Left lung (tissue), 4 donors: ENCODE measurements at regions not wholly inside any gene's neighbourhood (a gene's known extent, or its start where the extent isn't known, plus 50 kb on each side); places are given as distances from the start of the nearest gene placed in this dataset.
"Not testable (repeated sequence)": the region's sequence is repeated elsewhere in the genome, so short reads cannot be mapped to it uniquely, and the experiment has no call there.

ENCODE experiments used
- ATAC-seq: fragments of 200-7000 bp; cut with Tn5 transposase; one replicate; pipeline ENCODE4 v1.9.1; 2020; ENCODE audit warnings: moderate library complexity
- DNase-seq, 4 donors: peaks; one replicate each; pipeline ENCODE4 v3.0.0-alpha.2; 2013 to 2020
- H3K27ac ChIP-seq, 2 donors: fragments of 200-600 bp; sonication (generic) in 1 of 2; one replicate each; pipeline versions ENCODE4 v1.5.0 to v1.8.0; 2020 to 2021
- H3K27me3 ChIP-seq, 2 donors: fragments of 200-600 bp; sonication (generic) in 1 of 2; one replicate each; pipeline versions ENCODE4 v1.5.0 to v1.8.0; 2020 to 2021
- H3K36me3 ChIP-seq, 2 donors: fragments of 200-600 bp; sonication (generic) in 1 of 2; one replicate each; pipeline versions ENCODE4 v1.5.0 to v1.8.0; 2020 to 2021
- H3K4me1 ChIP-seq, 2 donors: fragments of 200-600 bp; one replicate each; pipeline ENCODE4 v1.8.0; 2021
- H3K4me3 ChIP-seq, 2 donors: fragments of 200-600 bp; sonication (generic) in 1 of 2; one replicate each; pipeline versions ENCODE4 v1.5.0 to v1.8.0; 2020 to 2021; ENCODE audit warnings: mild to moderate bottlenecking in 1 of 2
- H3K9me3 ChIP-seq, 2 donors: fragments of 200-600 bp; sonication (generic) in 1 of 2; one replicate each; pipeline versions ENCODE4 v1.5.0 to v1.8.0; 2020 to 2021
- intact Hi-C, 2 donors: fragments of 100-400 bp; cut with DNase I; formaldehyde crosslinking; loops; one replicate each; pipeline versions ENCODE4 v1.11.2 to v1.14.2; 2022
- TF ChIP-seq, protein P1 (sequence below), 2 donors: fragments of 200-600 bp; sonication (generic) in 1 of 2; IDR thresholded peaks; one replicate each; pipeline versions ENCODE4 v1.5.0 to v1.8.0; 2021; ENCODE audit warnings: antibody characterized with exemption in 2 of 2
- donor health status: DM: no; HTN: yes; CAD: no.
- donor health status: DM: no; HTN: no; CAD: no.

DNA sequence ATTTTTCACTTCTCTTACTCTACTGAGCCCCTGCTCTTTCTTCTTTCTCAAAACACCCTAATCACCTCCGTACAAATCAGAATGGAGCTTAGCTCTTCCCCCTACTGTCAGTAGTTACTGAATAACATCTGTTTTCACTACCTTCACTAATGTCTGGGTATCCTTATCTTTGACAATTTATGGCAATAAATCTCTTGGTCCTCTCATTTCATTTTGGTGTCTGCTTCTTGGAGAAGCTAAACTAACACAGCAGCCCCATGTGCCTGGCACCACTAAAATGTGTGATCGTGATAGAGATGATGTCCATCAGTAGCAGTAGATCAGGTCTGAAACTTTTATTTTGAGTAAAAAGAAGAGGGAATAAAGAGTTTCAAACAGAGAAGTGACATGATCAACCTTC, 496.5 kb downstream of the PID1 start:
- ATAC-seq (no peak), DNase-seq (no peak)
- H3K4me1 ChIP-seq: peaks cover 0 to 3% of the 10 kb centered on the region in 2 donors
- intact Hi-C loops: no loop called here
- H3K27ac ChIP-seq: no peak overlapping the region
- H3K4me3 ChIP-seq: no peak overlapping the region
- no peaks in the 10 kb centered on the region for H3K36me3 ChIP-seq
- TF ChIP-seq, protein P1, sequence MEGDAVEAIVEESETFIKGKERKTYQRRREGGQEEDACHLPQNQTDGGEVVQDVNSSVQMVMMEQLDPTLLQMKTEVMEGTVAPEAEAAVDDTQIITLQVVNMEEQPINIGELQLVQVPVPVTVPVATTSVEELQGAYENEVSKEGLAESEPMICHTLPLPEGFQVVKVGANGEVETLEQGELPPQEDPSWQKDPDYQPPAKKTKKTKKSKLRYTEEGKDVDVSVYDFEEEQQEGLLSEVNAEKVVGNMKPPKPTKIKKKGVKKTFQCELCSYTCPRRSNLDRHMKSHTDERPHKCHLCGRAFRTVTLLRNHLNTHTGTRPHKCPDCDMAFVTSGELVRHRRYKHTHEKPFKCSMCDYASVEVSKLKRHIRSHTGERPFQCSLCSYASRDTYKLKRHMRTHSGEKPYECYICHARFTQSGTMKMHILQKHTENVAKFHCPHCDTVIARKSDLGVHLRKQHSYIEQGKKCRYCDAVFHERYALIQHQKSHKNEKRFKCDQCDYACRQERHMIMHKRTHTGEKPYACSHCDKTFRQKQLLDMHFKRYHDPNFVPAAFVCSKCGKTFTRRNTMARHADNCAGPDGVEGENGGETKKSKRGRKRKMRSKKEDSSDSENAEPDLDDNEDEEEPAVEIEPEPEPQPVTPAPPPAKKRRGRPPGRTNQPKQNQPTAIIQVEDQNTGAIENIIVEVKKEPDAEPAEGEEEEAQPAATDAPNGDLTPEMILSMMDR (IDR thresholded peaks at IDR 0.05): no peak
- no peaks in the 10 kb centered on the region for H3K9me3 ChIP-seq
- no peaks in the 10 kb centered on the region for H3K27me3 ChIP-seq

- no peaks in the 10 kb centered on the region for H3K27me3 ChIP-seq
- TF ChIP-seq, protein P1 (IDR thresholded peaks at IDR 0.05): no peak
- H3K4me1 ChIP-seq: peaks cover 0 to 3% of the 10 kb centered on the region in 2 donors
- no peaks in the 10 kb centered on the region for H3K9me3 ChIP-seq
- peak overlapping the region; percentile 7 to 58 for H3K27ac ChIP-seq
- intact Hi-C loops: no loop called here
- no peak for ATAC-seq
- no peaks in the 10 kb centered on the region for H3K36me3 ChIP-seq
- H3K4me3 ChIP-seq: no peak overlapping the region
- DNase-seq: peak in 2 of 4 donors; percentile 57 to 77
These were observed 499.3 kb downstream of the PID1 start for GRCh38 chr2:228771774-228772173.

DNA sequence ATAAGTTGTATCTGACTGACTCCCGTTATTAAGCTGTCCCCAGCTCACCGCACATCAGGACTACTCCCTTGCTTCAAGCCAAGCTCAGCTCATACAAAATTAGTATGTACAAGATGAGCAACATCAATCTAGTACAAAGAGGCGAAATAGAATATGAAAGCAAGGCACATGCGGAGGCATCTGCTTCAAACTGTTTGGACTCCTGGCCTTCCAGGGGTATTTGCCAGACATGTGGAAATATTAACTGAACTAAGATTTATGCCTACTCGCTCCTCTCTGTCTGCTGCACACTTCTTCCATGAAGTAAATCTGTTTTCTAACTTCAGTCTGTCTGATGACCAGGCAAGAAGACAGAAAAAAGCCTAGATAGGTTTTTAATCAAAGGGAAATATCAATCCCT, 499.8 kb downstream of the PID1 start:
- ATAC-seq: no peak
- H3K4me1 ChIP-seq: peaks cover 0 to 3% of the 10 kb centered on the region in 2 donors
- H3K4me3 ChIP-seq: no peak overlapping the region
- H3K36me3 ChIP-seq: no peaks in the 10 kb centered on the region
- DNase-seq: no peak
- H3K27ac ChIP-seq: peak overlapping the region; percentile 7 to 58
- intact Hi-C loops: no loop called here
- H3K9me3 ChIP-seq: no peaks in the 10 kb centered on the region
- H3K27me3 ChIP-seq: no peaks in the 10 kb centered on the region
- TF ChIP-seq, protein P1 (IDR thresholded peaks at IDR 0.05): no peak

- no peak overlapping the region for H3K27ac ChIP-seq
- TF ChIP-seq, protein P1 (IDR thresholded peaks at IDR 0.05): no peak
- no peak overlapping the region for H3K4me3 ChIP-seq
- ATAC-seq: peak; percentile 58
- peaks cover 0 to 3% of the 10 kb centered on the region in 2 donors for H3K4me1 ChIP-seq
- no peaks in the 10 kb centered on the region for H3K9me3 ChIP-seq
- H3K27me3 ChIP-seq: no peaks in the 10 kb centered on the region
- no peaks in the 10 kb centered on the region for H3K36me3 ChIP-seq
- intact Hi-C loops: no loop called here
- DNase-seq: no peak
These were observed 502.3 kb downstream of the PID1 start for GRCh38 chr2:228768818-228769217.

GRCh38 chr2:228768141-228768540, 502.9 kb downstream of the PID1 start:
- H3K4me1 ChIP-seq, H3K27me3 ChIP-seq, H3K9me3 ChIP-seq, intact Hi-C loops, ATAC-seq, DNase-seq, H3K4me3 ChIP-seq, H3K36me3 ChIP-seq, H3K27ac ChIP-seq: not testable (repeated sequence)

DNA sequence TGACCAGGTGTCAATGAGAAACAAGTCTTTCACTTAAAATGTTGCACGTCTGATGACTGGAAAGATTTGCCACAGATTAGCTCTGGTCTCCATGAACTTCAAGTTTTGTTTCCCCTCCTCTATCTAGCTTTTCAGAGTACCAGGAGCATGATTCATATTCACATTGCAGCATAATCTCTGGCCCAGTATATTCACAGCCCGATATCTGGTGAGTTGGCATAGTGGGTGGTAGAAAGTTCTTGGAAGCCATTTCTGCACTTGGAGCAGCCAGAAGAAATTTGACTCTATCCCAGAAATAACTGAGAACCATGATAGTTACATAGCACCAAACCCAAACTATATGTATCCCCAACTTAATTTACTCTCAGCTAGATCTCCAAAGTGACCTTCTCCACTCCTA, 503.9 kb downstream of the PID1 start:
- Histone ChIP-seq H3K9me3 (peaks cover 0 to 6% of the 10 kb centered on the region in 2 donors), H3K36me3 (no peaks in the 10 kb centered on the region), H3K27ac (no peak overlapping the region), H3K4me3 (no peak overlapping the region), H3K4me1 (no peaks in the 10 kb centered on the region), H3K27me3 (no peaks in the 10 kb centered on the region)
- intact Hi-C loops: no loop called here
- ATAC-seq (no peak), DNase-seq (no peak)
- TF ChIP-seq, protein P1 (IDR thresholded peaks at IDR 0.05): no peak
